ENCODE measurements at regions not wholly inside any gene's neighbourhood (a gene's known extent, or its start where the extent isn't known, plus 50 kb on each side); places are given as distances from the start of the nearest gene placed in this dataset.

- Mint-ChIP-seq H3K4me1 (no peaks in the 10 kb centered on the region), H3K9me3 (peaks cover 0 to 9% of the 10 kb centered on the region in 2 donors), H3K27ac (no peak overlapping the region), H3K27me3 (peaks cover 1 to 24% of the 10 kb centered on the region in 2 donors), H3K4me3 (no peak overlapping the region), H3K36me3 (no peaks in the 10 kb centered on the region)
- DNase-seq = no peak
- no peak for ATAC-seq (replicated peaks)
These were observed 674.5 kb downstream of the BRD1 start for GRCh38 chr22:49152939-49153770.

GRCh38 chr22:49152127-49152938, 675.3 kb downstream of the BRD1 start:
- no peak overlapping the region for H3K4me3 Mint-ChIP-seq
- H3K27me3 Mint-ChIP-seq = peaks cover 6 to 29% of the 10 kb centered on the region in 2 donors
- H3K36me3 Mint-ChIP-seq = no peaks in the 10 kb centered on the region
- H3K4me1 Mint-ChIP-seq = no peaks in the 10 kb centered on the region
- H3K27ac Mint-ChIP-seq = peak overlapping the region; percentile 20
- DNase-seq (no peak), ATAC-seq (replicated peaks) (no peak)
- H3K9me3 Mint-ChIP-seq = peaks cover 0 to 9% of the 10 kb centered on the region in 2 donors

GRCh38 chr22:49151256-49152126, 676.2 kb downstream of the BRD1 start:
- H3K27ac Mint-ChIP-seq = no peak overlapping the region
- no peak overlapping the region for H3K4me3 Mint-ChIP-seq
- H3K4me1 Mint-ChIP-seq = no peaks in the 10 kb centered on the region
- DNase-seq (no peak), ATAC-seq (replicated peaks) (no peak)
- no peaks in the 10 kb centered on the region for H3K36me3 Mint-ChIP-seq
- H3K27me3 Mint-ChIP-seq = peaks cover 6 to 34% of the 10 kb centered on the region in 2 donors
- H3K9me3 Mint-ChIP-seq = peaks cover 0 to 9% of the 10 kb centered on the region in 2 donors

- DNase-seq (no peak), ATAC-seq (replicated peaks) (no peak)
- peaks cover 0 to 3% of the 10 kb centered on the region in 2 donors for H3K9me3 Mint-ChIP-seq
- peaks cover 6 to 35% of the 10 kb centered on the region in 2 donors for H3K27me3 Mint-ChIP-seq
- H3K4me1 Mint-ChIP-seq = no peaks in the 10 kb centered on the region
- H3K4me3 Mint-ChIP-seq = no peak overlapping the region
- no peaks in the 10 kb centered on the region for H3K36me3 Mint-ChIP-seq
- no peak overlapping the region for H3K27ac Mint-ChIP-seq
These were observed 676.9 kb downstream of the BRD1 start for GRCh38 chr22:49150801-49151221.

DNA sequence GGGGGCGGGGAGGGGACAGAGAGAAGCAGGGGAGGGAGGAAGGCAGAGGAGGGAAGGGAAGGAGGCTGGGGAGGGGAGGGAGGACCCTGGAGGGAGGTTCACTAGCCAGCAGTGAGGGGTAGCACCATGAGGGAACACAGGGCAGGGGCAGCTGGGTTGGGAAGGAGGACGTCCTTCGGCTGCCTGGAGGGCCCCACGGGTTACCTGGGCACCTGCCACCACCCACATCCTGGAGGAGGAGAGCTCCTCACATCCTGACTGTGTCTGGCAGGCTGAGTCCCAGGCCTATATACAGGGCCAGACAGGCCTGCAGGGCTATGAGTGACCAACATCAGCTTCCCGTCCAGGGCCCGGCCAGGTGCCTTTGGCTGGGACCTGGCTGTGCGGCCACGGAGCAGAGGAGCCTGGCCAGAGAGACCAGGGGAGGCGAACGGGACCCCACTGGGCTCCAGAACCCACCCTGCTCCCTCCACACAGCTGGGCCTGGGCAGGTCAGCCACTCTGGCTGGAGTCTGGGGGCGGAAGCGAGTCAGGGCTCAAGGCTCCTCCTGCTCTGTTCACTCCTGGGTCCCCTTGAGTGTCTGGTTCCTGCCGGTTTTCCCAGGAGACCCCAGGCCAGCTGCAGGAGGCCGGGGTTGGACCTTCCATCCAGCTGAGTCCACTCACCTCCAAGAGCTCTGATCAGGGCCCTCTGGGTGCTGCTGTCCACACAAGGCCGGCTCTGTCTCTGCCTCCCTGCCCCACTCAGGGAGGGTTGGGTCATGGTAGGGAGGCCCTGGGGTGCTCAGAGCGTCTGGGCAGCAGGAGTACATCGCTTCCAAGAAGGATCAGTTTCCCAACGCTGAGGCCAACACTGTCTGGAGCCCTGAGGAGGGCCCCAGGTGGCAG, 677.7 kb downstream of the BRD1 start:
- H3K27me3 Mint-ChIP-seq = peaks cover 6 to 35% of the 10 kb centered on the region in 2 donors
- H3K27ac Mint-ChIP-seq = no peak overlapping the region
- DNase-seq = no peak

GRCh38 chr22:49148895-49149418, 678.7 kb downstream of the BRD1 start:
- Mint-ChIP-seq H3K9me3 (no peaks in the 10 kb centered on the region), H3K4me3 (no peak overlapping the region), H3K27me3 (peaks cover 6 to 35% of the 10 kb centered on the region in 2 donors), H3K36me3 (no peaks in the 10 kb centered on the region), H3K4me1 (no peaks in the 10 kb centered on the region), H3K27ac (no peak overlapping the region)
- no peak for DNase-seq
- no peak for ATAC-seq (replicated peaks)

More for the DNA sequence above, 677.7 kb downstream of the BRD1 start:
- no peaks in the 10 kb centered on the region for H3K36me3 Mint-ChIP-seq
- H3K4me1 Mint-ChIP-seq = no peaks in the 10 kb centered on the region
- no peaks in the 10 kb centered on the region for H3K9me3 Mint-ChIP-seq
- H3K4me3 Mint-ChIP-seq = no peak overlapping the region
- ATAC-seq (replicated peaks) = no peak

GRCh38 chr22:49147617-49148175, 680.0 kb downstream of the BRD1 start:
- Mint-ChIP-seq H3K9me3 (no peaks in the 10 kb centered on the region), H3K4me1 (no peaks in the 10 kb centered on the region), H3K27ac (no peak overlapping the region), H3K36me3 (no peaks in the 10 kb centered on the region), H3K4me3 (no peak overlapping the region), H3K27me3 (peaks cover 6 to 35% of the 10 kb centered on the region in 2 donors)
- DNase-seq = no peak
- no peak for ATAC-seq (replicated peaks)

DNA sequence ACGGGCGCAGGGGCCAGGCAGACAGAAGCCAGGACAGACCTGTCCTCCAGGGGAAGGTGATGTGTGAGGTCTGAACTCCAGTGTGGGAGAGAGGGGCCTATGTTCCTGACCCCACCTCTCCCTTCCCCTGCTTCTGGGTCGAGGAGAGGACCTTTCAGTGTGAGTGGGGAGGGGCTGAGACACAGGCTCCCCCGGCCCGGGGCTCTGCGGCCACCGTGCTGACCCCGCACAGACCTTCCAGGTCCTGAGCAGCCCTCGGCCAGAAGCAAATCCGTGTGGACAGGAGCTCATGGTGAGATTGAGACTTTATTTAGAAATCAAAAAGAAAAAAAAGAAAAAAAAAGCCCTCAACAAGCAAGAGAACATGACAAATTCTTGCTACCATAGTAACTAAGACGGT, 680.5 kb downstream of the BRD1 start:
- H3K9me3 Mint-ChIP-seq = no peaks in the 10 kb centered on the region
- no peaks in the 10 kb centered on the region for H3K36me3 Mint-ChIP-seq
- H3K27ac Mint-ChIP-seq = no peak overlapping the region
- H3K27me3 Mint-ChIP-seq = peaks cover 6 to 36% of the 10 kb centered on the region in 2 donors
- no peak for ATAC-seq (replicated peaks)
- H3K4me3 Mint-ChIP-seq = no peak overlapping the region
- no peaks in the 10 kb centered on the region for H3K4me1 Mint-ChIP-seq
- no peak for DNase-seq

- Mint-ChIP-seq H3K4me3 (no peak overlapping the region), H3K27ac (no peak overlapping the region)
- no peak for ATAC-seq (replicated peaks)
These were observed 681.2 kb downstream of the BRD1 start for GRCh38 chr22:49146511-49146910.

DNA sequence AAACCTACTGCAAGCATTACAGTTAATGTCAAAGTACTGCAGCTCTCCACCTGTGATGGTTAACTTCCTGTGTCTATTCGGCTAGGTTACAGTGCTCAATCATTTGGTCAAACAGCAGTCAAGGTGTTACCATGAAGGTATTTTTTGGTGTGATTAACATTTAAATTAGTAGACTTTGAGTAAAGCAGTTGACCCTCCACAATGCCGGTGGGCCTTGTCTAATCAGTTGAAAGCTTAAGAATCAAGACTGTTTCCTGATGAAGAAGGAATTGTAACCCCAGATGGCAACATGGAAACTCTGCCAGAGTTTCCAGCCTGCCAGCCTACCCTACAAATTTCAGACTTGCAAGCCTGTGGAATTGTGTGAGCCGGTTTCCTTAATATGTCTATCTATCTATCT, 683.9 kb downstream of the BRD1 start:
- DNase-seq = no peak
- ATAC-seq (replicated peaks) = no peak
- Mint-ChIP-seq H3K36me3 (no peaks in the 10 kb centered on the region), H3K4me1 (no peaks in the 10 kb centered on the region), H3K27ac (no peak overlapping the region), H3K4me3 (no peak overlapping the region), H3K27me3 (peaks cover 16 to 33% of the 10 kb centered on the region in 2 donors), H3K9me3 (peaks cover under 1 to 1% of the 10 kb centered on the region in 2 donors)

More at GRCh38 chr22:49146511-49146910, 681.2 kb downstream of the BRD1 start:
- Mint-ChIP-seq H3K9me3 (no peaks in the 10 kb centered on the region), H3K27me3 (peaks cover 12 to 37% of the 10 kb centered on the region in 2 donors), H3K4me1 (no peaks in the 10 kb centered on the region), H3K36me3 (no peaks in the 10 kb centered on the region)
- no peak for DNase-seq

- no peak overlapping the region for H3K4me3 Mint-ChIP-seq
- H3K4me1 Mint-ChIP-seq = no peaks in the 10 kb centered on the region
- no peaks in the 10 kb centered on the region for H3K36me3 Mint-ChIP-seq
- DNase-seq (no peak), ATAC-seq (replicated peaks) (no peak)
- peaks cover 20 to 33% of the 10 kb centered on the region in 2 donors for H3K27me3 Mint-ChIP-seq
- no peak overlapping the region for H3K27ac Mint-ChIP-seq
- peaks cover 6 to 7% of the 10 kb centered on the region in 2 donors for H3K9me3 Mint-ChIP-seq
These were observed 684.8 kb downstream of the BRD1 start for GRCh38 chr22:49142891-49143290.

GRCh38 chr22:49142296-49142695, 685.4 kb downstream of the BRD1 start:
- Mint-ChIP-seq H3K9me3 (peaks cover 6 to 7% of the 10 kb centered on the region in 2 donors), H3K27me3 (peaks cover 18 to 30% of the 10 kb centered on the region in 2 donors), H3K36me3 (no peaks in the 10 kb centered on the region), H3K4me1 (no peaks in the 10 kb centered on the region), H3K27ac (no peak overlapping the region), H3K4me3 (no peak overlapping the region)
- DNase-seq = no peak
- ATAC-seq (replicated peaks) = no peak

- H3K36me3 Mint-ChIP-seq = no peaks in the 10 kb centered on the region
- peaks cover 18 to 32% of the 10 kb centered on the region in 2 donors for H3K27me3 Mint-ChIP-seq
- H3K4me3 Mint-ChIP-seq = no peak overlapping the region
- ATAC-seq (replicated peaks) = no peak
- peaks cover 6 to 7% of the 10 kb centered on the region in 2 donors for H3K9me3 Mint-ChIP-seq
- no peak for DNase-seq
- H3K4me1 Mint-ChIP-seq = no peaks in the 10 kb centered on the region
- H3K27ac Mint-ChIP-seq = peak overlapping the region; percentile 70
These were observed 685.9 kb downstream of the BRD1 start for GRCh38 chr22:49141761-49142160.
